Parathyroid adenoma (tissue), 2 donors: ENCODE measurements at regions not wholly inside any gene's neighbourhood (a gene's known extent, or its start where the extent isn't known, plus 50 kb on each side); places are given as distances from the start of the nearest gene placed in this dataset.

Experiments used
- H2AFZ ChIP-seq: fragments of 300-600 bp; sonication (generic); one replicate; pipeline ENCODE4 v1.7.0; 2017; ENCODE audit warnings: antibody characterized with exemption, mild to moderate bottlenecking
- H3K27ac ChIP-seq: fragments of 300-600 bp; sonication (generic); one replicate; pipeline ENCODE4 v1.7.0; 2017
- H3K27me3 ChIP-seq: fragments of 300-600 bp; sonication (generic); one replicate; pipeline ENCODE4 v1.7.0; 2017; ENCODE audit warnings: low read length; ENCODE audit not compliant: control insufficient read depth, insufficient read depth
- H3K36me3 ChIP-seq: fragments of 300-600 bp; sonication (generic); one replicate; pipeline ENCODE4 v1.7.0; 2017; ENCODE audit warnings: low read length; ENCODE audit not compliant: control insufficient read depth, insufficient read depth
- H3K4me1 ChIP-seq: fragments of 300-600 bp; sonication (generic); one replicate; pipeline ENCODE4 v1.7.0; 2017; ENCODE audit warnings: control low read depth
- H3K4me2 ChIP-seq: fragments of 300-600 bp; sonication (generic); one replicate; pipeline ENCODE4 v1.7.0; 2017; ENCODE audit warnings: low read length
- H3K4me3 ChIP-seq: fragments of 300-600 bp; sonication (generic); one replicate; pipeline ENCODE4 v1.7.0; 2017; ENCODE audit warnings: low read depth, low read length
- H3K79me2 ChIP-seq: fragments of 300-600 bp; sonication (generic); one replicate; pipeline ENCODE4 v1.7.0; 2017; ENCODE audit warnings: control low read depth
- H3K9ac ChIP-seq: fragments of 300-600 bp; sonication (generic); one replicate; pipeline ENCODE4 v1.7.0; 2017; ENCODE audit warnings: mild to moderate bottlenecking
- H3K9me3 ChIP-seq: fragments of 300-600 bp; sonication (generic); one replicate; pipeline ENCODE4 v1.7.0; 2017; ENCODE audit warnings: low read length; ENCODE audit not compliant: control insufficient read depth
- TF ChIP-seq, protein P1 (sequence below): fragments of 300-600 bp; sonication (generic); IDR thresholded peaks from one replicate; pipeline ENCODE4 v1.7.0; 2017; ENCODE audit warnings: antibody characterized with exemption, mild to moderate bottlenecking
- donor health status: primary hyperparathyroidism.

DNA sequence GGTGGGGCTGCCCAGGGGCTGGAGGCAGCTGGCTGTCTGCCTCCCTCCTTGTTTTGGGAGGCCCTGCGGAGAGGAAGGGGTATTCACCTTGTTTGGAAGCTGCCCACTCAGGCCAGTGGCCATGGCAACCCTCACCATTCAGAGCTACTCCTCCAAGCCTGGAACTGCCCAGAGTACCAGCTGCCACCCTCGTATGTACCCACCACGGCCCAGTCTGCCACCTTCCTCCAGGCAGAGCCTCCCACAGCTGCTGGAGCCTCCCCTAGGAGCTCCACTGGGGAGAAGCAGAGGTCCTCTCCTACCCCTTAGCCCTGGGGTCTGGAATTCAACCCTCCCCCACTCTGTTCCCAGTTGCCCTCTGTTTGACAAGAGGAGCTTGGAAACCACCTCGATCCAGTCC, 90.7 kb downstream of the AXIN2 start:
- no peaks in the 10 kb centered on the region for H3K27me3 ChIP-seq
- H3K36me3 ChIP-seq, result no peaks in the 10 kb centered on the region
- H3K9me3 ChIP-seq, result no peaks in the 10 kb centered on the region
- no peak overlapping the region for H3K4me3 ChIP-seq
- no peak overlapping the region for H3K9ac ChIP-seq
- H3K79me2 ChIP-seq, result no peaks in the 10 kb centered on the region
- H3K4me1 ChIP-seq, result no peaks in the 10 kb centered on the region
- H3K4me2 ChIP-seq, result no peak overlapping the region
- no peak overlapping the region for H2AFZ ChIP-seq
- H3K27ac ChIP-seq, result no peak overlapping the region
- TF ChIP-seq, protein P1, sequence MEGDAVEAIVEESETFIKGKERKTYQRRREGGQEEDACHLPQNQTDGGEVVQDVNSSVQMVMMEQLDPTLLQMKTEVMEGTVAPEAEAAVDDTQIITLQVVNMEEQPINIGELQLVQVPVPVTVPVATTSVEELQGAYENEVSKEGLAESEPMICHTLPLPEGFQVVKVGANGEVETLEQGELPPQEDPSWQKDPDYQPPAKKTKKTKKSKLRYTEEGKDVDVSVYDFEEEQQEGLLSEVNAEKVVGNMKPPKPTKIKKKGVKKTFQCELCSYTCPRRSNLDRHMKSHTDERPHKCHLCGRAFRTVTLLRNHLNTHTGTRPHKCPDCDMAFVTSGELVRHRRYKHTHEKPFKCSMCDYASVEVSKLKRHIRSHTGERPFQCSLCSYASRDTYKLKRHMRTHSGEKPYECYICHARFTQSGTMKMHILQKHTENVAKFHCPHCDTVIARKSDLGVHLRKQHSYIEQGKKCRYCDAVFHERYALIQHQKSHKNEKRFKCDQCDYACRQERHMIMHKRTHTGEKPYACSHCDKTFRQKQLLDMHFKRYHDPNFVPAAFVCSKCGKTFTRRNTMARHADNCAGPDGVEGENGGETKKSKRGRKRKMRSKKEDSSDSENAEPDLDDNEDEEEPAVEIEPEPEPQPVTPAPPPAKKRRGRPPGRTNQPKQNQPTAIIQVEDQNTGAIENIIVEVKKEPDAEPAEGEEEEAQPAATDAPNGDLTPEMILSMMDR, result no peak

DNA sequence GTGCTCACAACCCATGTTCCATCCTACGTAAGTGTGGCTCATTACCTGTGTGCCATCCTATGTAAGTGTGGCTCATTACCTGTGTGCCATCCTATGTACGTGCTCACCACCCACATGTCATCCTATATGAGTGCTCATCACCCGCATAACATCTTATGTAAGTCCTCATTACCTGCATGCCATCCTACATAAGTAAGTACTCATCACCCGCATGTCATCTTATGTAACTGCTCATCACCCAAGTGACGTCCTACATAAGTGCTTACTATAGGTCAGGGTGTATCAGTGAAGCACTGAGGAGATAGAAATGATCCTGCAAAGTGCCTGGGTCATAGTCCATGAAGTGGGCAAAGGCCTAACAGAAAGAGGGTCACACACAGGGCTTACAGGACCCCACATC, 93.1 kb downstream of the AXIN2 start:
- Histone ChIP-seq H3K4me1 (no peaks in the 10 kb centered on the region), H3K9me3 (no peaks in the 10 kb centered on the region), H2AFZ (no peak overlapping the region), H3K9ac (no peak overlapping the region), H3K27ac (no peak overlapping the region), H3K4me2 (no peak overlapping the region), H3K79me2 (no peaks in the 10 kb centered on the region), H3K4me3 (no peak overlapping the region), H3K36me3 (no peaks in the 10 kb centered on the region), H3K27me3 (no peaks in the 10 kb centered on the region)
- TF ChIP-seq, protein P1, result no peak

DNA sequence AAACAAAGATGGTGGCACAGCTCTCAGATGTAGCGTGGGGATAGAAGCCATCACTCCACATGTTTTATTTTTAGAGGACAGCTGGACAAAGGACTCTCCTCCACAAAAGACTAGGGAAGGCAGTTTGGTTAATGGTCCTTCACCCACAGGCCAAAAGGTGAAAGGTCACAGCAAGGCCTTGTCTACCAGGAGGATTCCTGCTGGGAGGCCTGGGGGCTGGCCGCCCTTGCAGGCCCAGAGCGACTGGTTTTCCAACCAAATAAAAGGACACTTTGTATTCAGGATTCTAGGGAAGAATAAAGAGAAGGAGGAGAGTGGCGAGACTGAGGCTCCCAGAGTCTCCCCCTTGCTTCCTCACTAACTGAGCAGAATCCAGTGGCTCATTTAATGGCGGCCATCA, 94.3 kb downstream of the AXIN2 start:
- Histone ChIP-seq H3K36me3 (no peaks in the 10 kb centered on the region), H3K4me1 (no peaks in the 10 kb centered on the region), H3K79me2 (no peaks in the 10 kb centered on the region), H3K27ac (no peak overlapping the region), H3K27me3 (no peaks in the 10 kb centered on the region), H3K4me2 (no peak overlapping the region), H3K4me3 (no peak overlapping the region), H2AFZ (no peak overlapping the region), H3K9me3 (no peaks in the 10 kb centered on the region), H3K9ac (no peak overlapping the region)
- TF ChIP-seq, protein P1, result no peak

DNA sequence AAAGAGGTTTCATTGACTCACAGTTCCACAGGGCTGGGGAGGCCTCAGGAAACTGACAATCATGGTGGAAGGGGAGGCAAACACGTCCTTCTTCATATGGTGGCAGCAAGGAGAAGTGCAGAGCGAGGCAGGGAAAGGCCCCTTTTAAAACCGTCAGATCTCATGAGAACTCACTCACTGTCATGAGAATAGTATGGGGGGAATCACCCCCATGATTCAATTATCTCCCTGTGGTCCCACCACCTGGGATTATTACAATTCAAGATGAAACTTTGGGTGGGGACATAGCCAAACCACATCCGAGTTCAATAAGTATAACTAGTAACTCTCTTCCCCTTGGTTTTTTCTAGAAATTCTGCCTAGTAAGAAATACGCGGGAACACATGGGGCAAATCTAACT, 94.9 kb downstream of the AXIN2 start:
- H3K36me3 ChIP-seq, result no peaks in the 10 kb centered on the region
- H3K79me2 ChIP-seq, result no peaks in the 10 kb centered on the region
- no peak overlapping the region for H3K9ac ChIP-seq
- H2AFZ ChIP-seq, result no peak overlapping the region
- H3K4me1 ChIP-seq, result no peaks in the 10 kb centered on the region
- no peaks in the 10 kb centered on the region for H3K27me3 ChIP-seq
- no peaks in the 10 kb centered on the region for H3K9me3 ChIP-seq
- H3K4me3 ChIP-seq, result no peak overlapping the region
- H3K4me2 ChIP-seq, result no peak overlapping the region
- TF ChIP-seq, protein P1, result no peak
- H3K27ac ChIP-seq, result no peak overlapping the region

DNA sequence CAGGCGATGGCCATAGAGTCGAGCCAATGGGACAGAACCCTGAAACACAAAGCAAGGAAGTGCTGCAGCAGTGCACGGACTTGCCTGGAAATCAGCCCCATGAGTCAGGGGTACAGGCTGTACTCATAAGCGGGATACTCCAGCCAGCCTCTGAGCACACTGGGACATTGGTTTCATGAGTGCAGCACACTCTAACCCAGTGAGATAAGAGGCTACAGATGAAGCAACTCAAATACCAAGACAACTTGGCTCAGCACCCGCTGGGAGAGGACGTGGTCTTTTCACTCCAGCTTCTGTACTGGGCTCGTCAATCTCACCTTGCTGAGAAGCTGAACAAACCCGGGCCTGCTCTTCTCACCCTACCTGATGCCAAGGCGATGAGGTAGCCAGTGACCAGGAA, 98.2 kb downstream of the AXIN2 start:
- Histone ChIP-seq H3K79me2 (no peaks in the 10 kb centered on the region), H3K27me3 (no peaks in the 10 kb centered on the region), H3K36me3 (no peaks in the 10 kb centered on the region), H3K27ac (no peak overlapping the region), H3K4me3 (no peak overlapping the region), H3K4me2 (no peak overlapping the region), H2AFZ (no peak overlapping the region), H3K9ac (no peak overlapping the region), H3K4me1 (no peaks in the 10 kb centered on the region), H3K9me3 (no peaks in the 10 kb centered on the region)
- TF ChIP-seq, protein P1, result no peak
